K562 (cell line): ENCODE measurements at regions not wholly inside any gene's neighbourhood (a gene's known extent, or its start where the extent isn't known, plus 50 kb on each side); places are given as distances from the start of the nearest gene placed in this dataset.

ENCODE experiments used
- ATF6 ChIP-seq: sonication (generic); formaldehyde crosslinking; IDR thresholded peaks from 2 replicates; pipeline ENCODE4 v1.4.0; 2020; ENCODE audit warnings: mild to moderate bottlenecking, missing genetic modification reagents
- CCAR2 ChIP-seq: fragments of 200-400 bp; formaldehyde crosslinking; IDR thresholded peaks from 2 replicates; pipeline ENCODE4 v1.6.1; 2017; ENCODE audit warnings: mild to moderate bottlenecking, low read depth, low read length
- CREB5 ChIP-seq: fragments of 250-450 bp; sonication (Bioruptor Pico); IDR thresholded peaks from 2 replicates; pipeline ENCODE4 v1.5.0; 2020; ENCODE audit warnings: mild to moderate bottlenecking
- CTCF ChIP-seq, 3 experiments: IDR thresholded peaks in 2 of 3; conservative IDR thresholded peaks in 1 of 3; 2 replicates each; pipeline ENCODE4 v1.5.1; 2011 to 2012; ENCODE audit warnings: low read length in 3 of 3, mild to moderate bottlenecking in 3 of 3, control low read depth in 2 of 3, improper control_type of control experiment in 1 of 3, inconsistent platforms in 1 of 3, low read depth in 1 of 3, mixed read lengths in 1 of 3, moderate library complexity in 1 of 3; ENCODE audit not compliant: insufficient read depth in 2 of 3
- ETV5 ChIP-seq: sonication (generic); formaldehyde crosslinking; IDR thresholded peaks from 2 replicates; pipeline ENCODE4 v1.4.0; 2020; ENCODE audit warnings: low read depth, mild to moderate bottlenecking, missing genetic modification reagents
- HOMEZ ChIP-seq: fragments of 250-450 bp; sonication (Bioruptor Pico); IDR thresholded peaks from 2 replicates; pipeline ENCODE4 v1.4.0; 2020; ENCODE audit warnings: mild to moderate bottlenecking, moderate library complexity
- KHSRP ChIP-seq: fragments of 450-650 bp; IDR thresholded peaks from 2 replicates; pipeline ENCODE4 v1.6.1; 2017
- NFIX ChIP-seq: fragments of 250-450 bp; sonication (Bioruptor Pico); IDR thresholded peaks from 2 replicates; pipeline ENCODE4 v1.4.0; 2020; ENCODE audit warnings: low read depth, mild to moderate bottlenecking, moderate library complexity
- POLR2AphosphoS2 ChIP-seq: IDR thresholded peaks from 2 replicates; pipeline ENCODE4 v1.6.1; 2012; ENCODE audit warnings: low read length, improper control_type of control experiment
- POLR2B ChIP-seq: fragments of 450-650 bp; IDR thresholded peaks from 2 replicates; pipeline ENCODE4 v1.6.1; 2018; ENCODE audit warnings: low read depth; ENCODE audit not compliant: partially characterized antibody
- RFX7 ChIP-seq: fragments of 250-450 bp; sonication (Bioruptor Pico); IDR thresholded peaks from 2 replicates; pipeline ENCODE4 v1.5.1; 2021; ENCODE audit warnings: mild to moderate bottlenecking
- RHOXF2B ChIP-seq: fragments of 250-450 bp; sonication (Bioruptor Pico); conservative IDR thresholded peaks from 2 replicates; pipeline ENCODE4 v1.5.1; 2021
- TEAD2 ChIP-seq: fragments of 450-650 bp; IDR thresholded peaks from 2 replicates; pipeline ENCODE4 v1.6.1; 2016; ENCODE audit warnings: missing genetic modification characterization, control low read depth, missing compliant biosample characterization
- THRAP3 ChIP-seq: fragments of 450-650 bp; IDR thresholded peaks from 2 replicates; pipeline ENCODE4 v1.6.1; 2016; ENCODE audit warnings: mild to moderate bottlenecking, inconsistent platforms, borderline replicate concordance
- YY1 ChIP-seq, 3 experiments: IDR thresholded peaks; 2 replicates each; pipeline ENCODE4 v1.6.1; 2011; ENCODE audit warnings: low read length in 2 of 3, mild to moderate bottlenecking in 2 of 3, moderate library complexity in 2 of 3, borderline replicate concordance in 1 of 3, control low read depth in 1 of 3, low read depth in 1 of 3; ENCODE audit not compliant: insufficient read depth in 3 of 3, insufficient replicate concordance in 2 of 3, control insufficient read depth in 1 of 3, insufficient read length in 1 of 3; ENCODE audit errors: extremely low read depth in 1 of 3
- ZBTB7A ChIP-seq: IDR thresholded peaks from 2 replicates; pipeline ENCODE4 v1.6.1; 2011; ENCODE audit warnings: low read depth, mild to moderate bottlenecking, low read length, moderate library complexity, borderline replicate concordance; ENCODE audit not compliant: control insufficient read depth
- ZEB2 ChIP-seq: fragments of 450-650 bp; IDR thresholded peaks from 2 replicates; pipeline ENCODE4 v1.6.1; 2016
- ZNF239 ChIP-seq: fragments of 250-450 bp; sonication (Bioruptor Pico); IDR thresholded peaks from 2 replicates; pipeline ENCODE4 v1.4.0; 2020; ENCODE audit warnings: mild to moderate bottlenecking
- ZNF57 ChIP-seq: fragments of 450-650 bp; formaldehyde crosslinking; IDR thresholded peaks from 2 replicates; pipeline ENCODE4 v1.4.0; 2020; ENCODE audit warnings: mild to moderate bottlenecking, moderate library complexity
- ZNF707 ChIP-seq: fragments of 250-450 bp; sonication (Bioruptor Pico); conservative IDR thresholded peaks from 2 replicates; pipeline ENCODE4 v1.8.0; 2022; ENCODE audit warnings: inconsistent platforms, mild to moderate bottlenecking, moderate library complexity
- ZNF717 ChIP-seq: fragments of 250-450 bp; sonication (Bioruptor Pico); IDR thresholded peaks from 2 replicates; pipeline ENCODE4 v1.5.0; 2021

GRCh38 chr6:27684264-27685211 is 211.6 kb upstream of the ZNF184 start (continued):
- TF ChIP-seq POLR2B (no peak), ETV5 (CRISPR knock-in tag) (no peak; the same call in 1 of the 2 replicates), ATF6 (CRISPR knock-in tag) (no peak; the same call in 1 of the 2 replicates), CREB5 (CRISPR knock-in tag) (no peak), ZNF707 (CRISPR knock-in tag) (no peak), YY1 (IDR thresholded peaks at IDR 0.05; ENCODE audit: borderline replicate concordance in 1 of 3, control insufficient read depth in 1 of 3, extremely low read depth in 1 of 3, insufficient read depth in 3 of 3, insufficient read length in 1 of 3, insufficient replicate concordance in 2 of 3, low read depth in 1 of 3, low read length in 2 of 3) (no peak), THRAP3 (no peak), ZNF717 (CRISPR knock-in tag) (no peak), RFX7 (peak; percentile 82; the same call in 1 of the 2 replicates), ZBTB7A (peak; percentile 28; the same call in 1 of the 2 replicates), ZEB2 (peak; percentile 62), ZNF57 (no peak), RHOXF2B (0 out of 2 replicates have a peak, but pooled peaks have one; percentile 68), KHSRP (no peak), ZNF239 (CRISPR knock-in tag) (peak; percentile 26; the same call in 1 of the 2 replicates), NFIX (no peak), TEAD2 (tag) (no peak), POLR2AphosphoS2 (no peak), CCAR2 (no peak), CTCF (IDR thresholded peaks at IDR 0.05 in 2 of 3, conservative IDR thresholded peaks at IDR 0.05 in 1 of 3; ENCODE audit: insufficient read depth in 2 of 3, low read depth in 1 of 3, low read length in 3 of 3) (no peak), HOMEZ (CRISPR knock-in tag) (no peak)
